ENCODE measurements at regions not wholly inside any gene's neighbourhood (a gene's known extent, or its start where the extent isn't known, plus 50 kb on each side); places are given as distances from the start of the nearest gene placed in this dataset.

- H3K4me3 ChIP-seq (ENCODE audit: low read length in 2 of 2): no peak overlapping the region
- no peak overlapping the region for H2BK5ac ChIP-seq (ENCODE audit: low read length)
- no peaks in the 10 kb centered on the region for H3K4me1 ChIP-seq (ENCODE audit: control insufficient read depth in 2 of 2, insufficient read depth in 1 of 2, low read depth in 1 of 2, low read length in 2 of 2)
- H4K8ac ChIP-seq (ENCODE audit: low read depth, low read length): no peak overlapping the region
- no peak overlapping the region for H3K9ac ChIP-seq (ENCODE audit: low read depth, low read length, poor library complexity)
- no peak for DNase-seq (ENCODE audit: low spot score)
- H2BK15ac ChIP-seq (ENCODE audit: low read length): no peak overlapping the region
- H3K23ac ChIP-seq (ENCODE audit: low read depth, low read length, poor library complexity): no peak overlapping the region
- WGBS, 2 donors (ENCODE audit: extremely low coverage in 2 of 2, insufficient read length in 2 of 2, insufficient replicate concordance in 1 of 2): no CpG with 5 or more reads among the region's 2 CpGs
- H3K27ac ChIP-seq (replicated peaks; ENCODE audit: low read length): no peak overlapping the region
- H3K36me3 ChIP-seq (replicated peaks in 1 of 2; ENCODE audit: control insufficient read depth in 2 of 2, insufficient read depth in 2 of 2, low read length in 2 of 2): no peaks in the 10 kb centered on the region
- no peak overlapping the region for H3K18ac ChIP-seq (ENCODE audit: low read length)
- no peak overlapping the region for H3K14ac ChIP-seq (ENCODE audit: low read length)
- H3K4ac ChIP-seq (ENCODE audit: low read length): no peak overlapping the region
- H2AFZ ChIP-seq (ENCODE audit: low read length): no peak overlapping the region
- H3K27me3 ChIP-seq (ENCODE audit: control insufficient read depth in 3 of 3, insufficient read depth in 3 of 3, low read depth in 1 of 3, low read length in 3 of 3): no peaks in the 10 kb centered on the region
- no peak overlapping the region for H3K4me2 ChIP-seq (ENCODE audit: insufficient read depth, low read length, poor library complexity, severe bottlenecking)
- no peaks in the 10 kb centered on the region for H3K9me3 ChIP-seq (replicated peaks in 1 of 2; ENCODE audit: control insufficient read depth in 2 of 2, insufficient read depth in 1 of 2, low read depth in 1 of 2, low read length in 2 of 2)
- H3K79me1 ChIP-seq (ENCODE audit: low read depth, low read length): no peaks in the 10 kb centered on the region
- no peak overlapping the region for H2AK5ac ChIP-seq (ENCODE audit: low read depth, low read length)
- no peak overlapping the region for H2BK12ac ChIP-seq (ENCODE audit: low read length)
- H2BK120ac ChIP-seq (ENCODE audit: low read depth, low read length): no peak overlapping the region
- no peak overlapping the region for H4K91ac ChIP-seq (ENCODE audit: low read depth, low read length, poor library complexity)
Measured at GRCh38 chr7:111633878-111634277, 71.6 kb upstream of the IMMP2L start.

GRCh38 chr7:111630862-111631261 lies 68.6 kb upstream of the IMMP2L start:
- no peak overlapping the region for H2BK5ac ChIP-seq (ENCODE audit: low read length)
- no peaks in the 10 kb centered on the region for H3K4me1 ChIP-seq (ENCODE audit: control insufficient read depth in 2 of 2, insufficient read depth in 1 of 2, low read depth in 1 of 2, low read length in 2 of 2)
- no peak overlapping the region for H2BK12ac ChIP-seq (ENCODE audit: low read length)
- H3K79me1 ChIP-seq (ENCODE audit: low read depth, low read length): no peaks in the 10 kb centered on the region
- H2BK15ac ChIP-seq (ENCODE audit: low read length): no peak overlapping the region
- no peak overlapping the region for H3K4me3 ChIP-seq (ENCODE audit: low read length in 2 of 2)
- H3K27ac ChIP-seq (replicated peaks; ENCODE audit: low read length): no peak overlapping the region
- H3K9me3 ChIP-seq (replicated peaks in 1 of 2; ENCODE audit: control insufficient read depth in 2 of 2, insufficient read depth in 1 of 2, low read depth in 1 of 2, low read length in 2 of 2): no peaks in the 10 kb centered on the region
- WGBS, 2 donors (ENCODE audit: extremely low coverage in 2 of 2, insufficient read length in 2 of 2, insufficient replicate concordance in 1 of 2): no CpG with 5 or more reads among the region's 1 CpG
- no peak overlapping the region for H3K4me2 ChIP-seq (ENCODE audit: insufficient read depth, low read length, poor library complexity, severe bottlenecking)
- no peak overlapping the region for H3K18ac ChIP-seq (ENCODE audit: low read length)
- H3K23ac ChIP-seq (ENCODE audit: low read depth, low read length, poor library complexity): no peak overlapping the region
- H2AK5ac ChIP-seq (ENCODE audit: low read depth, low read length): no peak overlapping the region
- H4K91ac ChIP-seq (ENCODE audit: low read depth, low read length, poor library complexity): no peak overlapping the region
- no peaks in the 10 kb centered on the region for H3K27me3 ChIP-seq (ENCODE audit: control insufficient read depth in 3 of 3, insufficient read depth in 3 of 3, low read depth in 1 of 3, low read length in 3 of 3)
- H3K9ac ChIP-seq (ENCODE audit: low read depth, low read length, poor library complexity): no peak overlapping the region
- H2BK120ac ChIP-seq (ENCODE audit: low read depth, low read length): no peak overlapping the region
- no peak overlapping the region for H3K4ac ChIP-seq (ENCODE audit: low read length)
- H3K14ac ChIP-seq (ENCODE audit: low read length): no peak overlapping the region
- DNase-seq (ENCODE audit: low spot score): no peak
- no peak overlapping the region for H2AFZ ChIP-seq (ENCODE audit: low read length)
- H3K36me3 ChIP-seq (replicated peaks in 1 of 2; ENCODE audit: control insufficient read depth in 2 of 2, insufficient read depth in 2 of 2, low read length in 2 of 2): no peaks in the 10 kb centered on the region
- H4K8ac ChIP-seq (ENCODE audit: low read depth, low read length): no peak overlapping the region

GRCh38 chr7:111622084-111622483 lies 59.8 kb upstream of the IMMP2L start:
- no peak overlapping the region for H4K8ac ChIP-seq (ENCODE audit: low read depth, low read length)
- no peak overlapping the region for H2BK12ac ChIP-seq (ENCODE audit: low read length)
- H2BK5ac ChIP-seq (ENCODE audit: low read length): no peak overlapping the region
- H3K9me3 ChIP-seq (replicated peaks in 1 of 2; ENCODE audit: control insufficient read depth in 2 of 2, insufficient read depth in 1 of 2, low read depth in 1 of 2, low read length in 2 of 2): no peaks in the 10 kb centered on the region
- no peak overlapping the region for H2BK15ac ChIP-seq (ENCODE audit: low read length)
- WGBS, 2 donors (ENCODE audit: extremely low coverage in 2 of 2, insufficient read length in 2 of 2, insufficient replicate concordance in 1 of 2): no CpG with 5 or more reads among the region's 4 CpGs
- H3K4me2 ChIP-seq (ENCODE audit: insufficient read depth, low read length, poor library complexity, severe bottlenecking): no peak overlapping the region
- H3K4me3 ChIP-seq (ENCODE audit: low read length in 2 of 2): no peak overlapping the region
- no peak overlapping the region for H3K18ac ChIP-seq (ENCODE audit: low read length)
- no peak overlapping the region for H3K23ac ChIP-seq (ENCODE audit: low read depth, low read length, poor library complexity)
- H2AK5ac ChIP-seq (ENCODE audit: low read depth, low read length): no peak overlapping the region
- no peak overlapping the region for H3K4ac ChIP-seq (ENCODE audit: low read length)
- H3K36me3 ChIP-seq (replicated peaks in 1 of 2; ENCODE audit: control insufficient read depth in 2 of 2, insufficient read depth in 2 of 2, low read length in 2 of 2): no peaks in the 10 kb centered on the region
- H3K4me1 ChIP-seq (ENCODE audit: control insufficient read depth in 2 of 2, insufficient read depth in 1 of 2, low read depth in 1 of 2, low read length in 2 of 2): no peaks in the 10 kb centered on the region
- H2AFZ ChIP-seq (ENCODE audit: low read length): no peak overlapping the region
- no peak overlapping the region for H3K14ac ChIP-seq (ENCODE audit: low read length)
- no peaks in the 10 kb centered on the region for H3K27me3 ChIP-seq (ENCODE audit: control insufficient read depth in 3 of 3, insufficient read depth in 3 of 3, low read depth in 1 of 3, low read length in 3 of 3)
- H3K79me1 ChIP-seq (ENCODE audit: low read depth, low read length): no peaks in the 10 kb centered on the region
- no peak overlapping the region for H3K27ac ChIP-seq (replicated peaks; ENCODE audit: low read length)
- no peak overlapping the region for H4K91ac ChIP-seq (ENCODE audit: low read depth, low read length, poor library complexity)
- no peak for DNase-seq (ENCODE audit: low spot score)
- H2BK120ac ChIP-seq (ENCODE audit: low read depth, low read length): no peak overlapping the region
- H3K9ac ChIP-seq (ENCODE audit: low read depth, low read length, poor library complexity): no peak overlapping the region
